ENCODE measurements at regions not wholly inside any gene's neighbourhood (a gene's known extent, or its start where the extent isn't known, plus 50 kb on each side); places are given as distances from the start of the nearest gene placed in this dataset.

DNA sequence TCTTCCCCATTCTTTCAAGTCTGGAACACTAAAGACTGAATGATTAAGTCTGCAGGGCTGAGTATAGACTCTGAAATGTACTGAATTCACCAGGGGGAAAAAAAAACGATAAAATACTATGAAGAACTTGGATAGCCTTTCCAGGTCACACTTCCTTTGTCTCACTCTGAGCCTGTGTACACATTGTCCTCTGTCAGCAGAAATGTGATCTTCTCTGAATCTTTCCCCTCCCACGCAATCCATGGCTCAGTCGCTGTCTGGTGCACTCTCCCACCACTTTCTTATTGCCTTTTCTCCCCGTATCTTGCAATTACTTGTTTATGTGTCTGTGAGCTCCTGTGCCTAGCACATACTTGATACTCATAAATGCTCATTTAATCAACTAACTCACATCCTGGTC is 212.6 kb upstream of the RSPO3 start:
- TF ChIP-seq, protein P1, sequence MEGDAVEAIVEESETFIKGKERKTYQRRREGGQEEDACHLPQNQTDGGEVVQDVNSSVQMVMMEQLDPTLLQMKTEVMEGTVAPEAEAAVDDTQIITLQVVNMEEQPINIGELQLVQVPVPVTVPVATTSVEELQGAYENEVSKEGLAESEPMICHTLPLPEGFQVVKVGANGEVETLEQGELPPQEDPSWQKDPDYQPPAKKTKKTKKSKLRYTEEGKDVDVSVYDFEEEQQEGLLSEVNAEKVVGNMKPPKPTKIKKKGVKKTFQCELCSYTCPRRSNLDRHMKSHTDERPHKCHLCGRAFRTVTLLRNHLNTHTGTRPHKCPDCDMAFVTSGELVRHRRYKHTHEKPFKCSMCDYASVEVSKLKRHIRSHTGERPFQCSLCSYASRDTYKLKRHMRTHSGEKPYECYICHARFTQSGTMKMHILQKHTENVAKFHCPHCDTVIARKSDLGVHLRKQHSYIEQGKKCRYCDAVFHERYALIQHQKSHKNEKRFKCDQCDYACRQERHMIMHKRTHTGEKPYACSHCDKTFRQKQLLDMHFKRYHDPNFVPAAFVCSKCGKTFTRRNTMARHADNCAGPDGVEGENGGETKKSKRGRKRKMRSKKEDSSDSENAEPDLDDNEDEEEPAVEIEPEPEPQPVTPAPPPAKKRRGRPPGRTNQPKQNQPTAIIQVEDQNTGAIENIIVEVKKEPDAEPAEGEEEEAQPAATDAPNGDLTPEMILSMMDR (IDR thresholded peaks at IDR 0.05): no peak
- TF ChIP-seq EP300 (IDR thresholded peaks at IDR 0.05): no peak
